ENCODE measurements at regions not wholly inside any gene's neighbourhood (a gene's known extent, or its start where the extent isn't known, plus 50 kb on each side); places are given as distances from the start of the nearest gene placed in this dataset.

- Histone ChIP-seq H3K4me1 (ENCODE audit: control insufficient read depth, low read length) (peaks cover 11% of the 10 kb centered on the region), H3F3A (ENCODE audit: control insufficient read depth, insufficient read depth) (no peaks in the 10 kb centered on the region), H3K36me3 (ENCODE audit: control insufficient read depth, low read length) (no peaks in the 10 kb centered on the region), H3K9me2 (replicated peaks; ENCODE audit: control insufficient read depth, low read length) (no peaks in the 10 kb centered on the region), H3K4me2 (ENCODE audit: low read length) (no peak overlapping the region), H4K20me1 (ENCODE audit: control insufficient read depth, insufficient read depth, low read depth, low read length) (no peaks in the 10 kb centered on the region), H3K79me2 (ENCODE audit: control insufficient read depth, low read length) (no peaks in the 10 kb centered on the region), H3K27me3 (ENCODE audit: control insufficient read depth, low read length) (no peaks in the 10 kb centered on the region), H3K27ac (ENCODE audit: low read depth, low read length) (no peak overlapping the region), H3K4me3 (ENCODE audit: low read length) (no peak overlapping the region), H3K9me3 (ENCODE audit: control insufficient read depth, insufficient read depth, low read length) (no peaks in the 10 kb centered on the region)
- TF ChIP-seq CTCF (IDR thresholded peaks at IDR 0.05; ENCODE audit: low read depth, low read length, poor library complexity, severe bottlenecking) = no peak
- no peak for TF ChIP-seq EZH2phosphoT487 (IDR thresholded peaks at IDR 0.05; ENCODE audit: borderline replicate concordance, low read length)
Observed at GRCh38 chr4:81626851-81627250, 155.1 kb upstream of the RASGEF1B start.

DNA sequence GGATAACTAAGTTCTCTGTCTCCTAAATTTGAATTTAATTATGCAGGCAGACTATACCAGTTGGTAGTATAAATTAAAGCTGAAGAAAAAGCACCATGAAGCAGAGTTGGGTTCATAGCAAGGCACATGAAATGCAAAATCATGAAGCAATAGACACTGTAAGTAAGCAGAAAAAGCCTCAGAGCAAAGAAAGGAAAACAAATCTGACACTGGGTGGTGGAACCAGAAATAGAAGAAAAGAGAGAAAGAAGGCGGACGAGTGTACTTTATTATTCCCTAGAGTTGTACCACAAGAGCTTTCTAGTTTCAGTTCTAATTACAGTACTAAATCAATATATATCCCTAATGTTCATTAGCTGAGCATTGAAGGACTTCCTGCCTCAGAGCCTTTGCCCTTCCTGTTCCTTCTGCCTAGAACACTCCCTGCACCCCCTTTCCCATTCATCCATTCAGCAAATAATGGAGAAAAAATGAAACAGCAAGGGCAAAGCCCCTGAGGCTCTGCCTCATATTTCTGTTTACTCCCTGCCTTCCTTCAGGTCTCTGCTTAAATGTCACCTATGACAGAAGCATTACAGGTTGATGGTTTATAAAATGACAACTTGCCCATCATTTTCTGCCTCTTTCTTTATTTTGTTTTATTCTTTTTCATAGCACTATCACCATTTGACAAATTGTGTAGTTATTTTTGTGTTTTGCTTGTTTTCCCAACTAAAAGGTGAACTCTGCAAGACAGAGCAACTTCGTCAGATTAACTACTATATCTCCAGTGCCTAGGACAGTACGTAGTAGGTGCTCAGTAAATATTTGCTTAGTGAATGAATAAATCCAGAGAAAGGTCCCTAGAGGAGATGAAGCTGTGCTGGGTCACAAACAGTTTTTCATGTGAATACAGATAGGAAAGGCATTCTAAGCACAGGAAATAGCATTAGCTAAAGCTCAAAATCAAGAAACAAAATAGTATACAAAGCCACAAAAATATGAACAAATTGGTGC, 154.0 kb upstream of the RASGEF1B start:
- Histone ChIP-seq H3K4me3 (ENCODE audit: low read length) (no peak overlapping the region), H3K27ac (ENCODE audit: low read depth, low read length) (no peak overlapping the region), H3K4me1 (ENCODE audit: control insufficient read depth, low read length) (peaks cover 10% of the 10 kb centered on the region), H3K27me3 (ENCODE audit: control insufficient read depth, low read length) (no peaks in the 10 kb centered on the region), H3K79me2 (ENCODE audit: control insufficient read depth, low read length) (no peaks in the 10 kb centered on the region), H3F3A (ENCODE audit: control insufficient read depth, insufficient read depth) (no peaks in the 10 kb centered on the region), H3K9me3 (ENCODE audit: control insufficient read depth, insufficient read depth, low read length) (no peaks in the 10 kb centered on the region), H3K4me2 (ENCODE audit: low read length) (no peak overlapping the region), H3K9me2 (replicated peaks; ENCODE audit: control insufficient read depth, low read length) (no peaks in the 10 kb centered on the region), H3K36me3 (ENCODE audit: control insufficient read depth, low read length) (no peaks in the 10 kb centered on the region), H4K20me1 (ENCODE audit: control insufficient read depth, insufficient read depth, low read depth, low read length) (no peaks in the 10 kb centered on the region)
- TF ChIP-seq CTCF (IDR thresholded peaks at IDR 0.05; ENCODE audit: low read depth, low read length, poor library complexity, severe bottlenecking) (no peak), EZH2phosphoT487 (IDR thresholded peaks at IDR 0.05; ENCODE audit: borderline replicate concordance, low read length) (no peak)

DNA sequence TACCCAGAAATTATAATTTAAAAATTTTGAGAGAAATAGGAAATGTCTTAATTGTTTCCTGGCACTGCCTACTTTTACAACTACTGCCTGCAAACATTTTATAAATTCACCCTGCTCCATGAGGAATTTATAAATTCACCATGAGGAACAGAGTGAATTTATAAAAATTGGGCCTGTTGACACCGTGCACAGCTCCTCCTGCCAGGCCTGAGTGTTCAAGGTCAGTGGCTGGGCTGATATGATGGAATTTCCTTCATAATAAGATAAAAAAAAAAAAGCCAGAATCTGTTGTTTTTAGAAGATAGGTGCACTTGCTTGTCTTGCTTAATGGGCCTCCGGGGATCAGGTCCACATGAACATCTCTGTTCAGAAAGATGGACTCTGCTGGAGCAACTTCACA, 151.7 kb upstream of the RASGEF1B start:
- Histone ChIP-seq H3K9me2 (replicated peaks; ENCODE audit: control insufficient read depth, low read length) (no peaks in the 10 kb centered on the region), H3K4me1 (ENCODE audit: control insufficient read depth, low read length) (peaks cover 10% of the 10 kb centered on the region), H3K9me3 (ENCODE audit: control insufficient read depth, insufficient read depth, low read length) (no peaks in the 10 kb centered on the region), H3K27me3 (ENCODE audit: control insufficient read depth, low read length) (no peaks in the 10 kb centered on the region), H3K36me3 (ENCODE audit: control insufficient read depth, low read length) (no peaks in the 10 kb centered on the region), H3K4me2 (ENCODE audit: low read length) (no peak overlapping the region), H4K20me1 (ENCODE audit: control insufficient read depth, insufficient read depth, low read depth, low read length) (no peaks in the 10 kb centered on the region), H3K27ac (ENCODE audit: low read depth, low read length) (no peak overlapping the region), H3K4me3 (ENCODE audit: low read length) (no peak overlapping the region), H3K79me2 (ENCODE audit: control insufficient read depth, low read length) (no peaks in the 10 kb centered on the region), H3F3A (ENCODE audit: control insufficient read depth, insufficient read depth) (no peaks in the 10 kb centered on the region)
- no peak for TF ChIP-seq CTCF (IDR thresholded peaks at IDR 0.05; ENCODE audit: low read depth, low read length, poor library complexity, severe bottlenecking)
- no peak for TF ChIP-seq EZH2phosphoT487 (IDR thresholded peaks at IDR 0.05; ENCODE audit: borderline replicate concordance, low read length)

Data from DOHH2 (cell line).